GM23338 (cell line): ENCODE measurements at regions not wholly inside any gene's neighbourhood (a gene's known extent, or its start where the extent isn't known, plus 50 kb on each side); places are given as distances from the start of the nearest gene placed in this dataset.
A peak's percentile ranks its signal among the peaks of the same experiment; 100 is the strongest.

Source experiments
- ATAC-seq: fragments of 200-7000 bp; cut with Tn5 transposase; 3 replicates; pipeline ENCODE4 v1.9.1; 2020
- DNase-seq: peaks from one replicate; pipeline ENCODE4 v3.0.0-alpha.2; 2015; ENCODE audit warnings: low spot score
- H2AFZ ChIP-seq: fragments of 200-600 bp; sonication (generic); 2 replicates; pipeline ENCODE4 v1.8.0; 2016; ENCODE audit warnings: antibody characterized with exemption, mild to moderate bottlenecking, moderate library complexity
- H3F3A ChIP-seq: fragments of 200-600 bp; sonication (generic); replicated peaks from 2 replicates; pipeline ENCODE4 v1.8.0; 2017; ENCODE audit warnings: antibody characterized with exemption, mixed run types, low read depth
- H3K27ac ChIP-seq: fragments of 200-600 bp; sonication (generic); 2 replicates; pipeline ENCODE4 v1.6.1; 2016; ENCODE audit warnings: low read depth
- H3K27me3 ChIP-seq: fragments of 200-600 bp; sonication (generic); 2 replicates; pipeline ENCODE4 v1.8.0; 2016; ENCODE audit warnings: mild to moderate bottlenecking, mixed run types, moderate library complexity; ENCODE audit not compliant: insufficient read depth
- H3K36me3 ChIP-seq: fragments of 200-600 bp; sonication (generic); 2 replicates; pipeline ENCODE4 v1.8.0; 2016; ENCODE audit warnings: mild to moderate bottlenecking; ENCODE audit not compliant: insufficient read depth
- H3K4me1 ChIP-seq: fragments of 200-600 bp; sonication (generic); 2 replicates; pipeline ENCODE4 v1.8.0; 2016; ENCODE audit warnings: mild to moderate bottlenecking, moderate library complexity; ENCODE audit not compliant: insufficient read depth
- H3K4me2 ChIP-seq: fragments of 200-600 bp; sonication (generic); 2 replicates; pipeline ENCODE4 v1.7.1; 2017; ENCODE audit warnings: mixed run types
- H3K4me3 ChIP-seq: fragments of 200-600 bp; sonication (generic); 2 replicates; pipeline ENCODE4 v1.6.1; 2016; ENCODE audit warnings: mixed run types
- H3K79me2 ChIP-seq: fragments of 200-600 bp; sonication (generic); replicated peaks from 2 replicates; pipeline ENCODE4 v1.8.0; 2017; ENCODE audit warnings: mild to moderate bottlenecking; ENCODE audit not compliant: insufficient read depth
- H3K9me2 ChIP-seq: fragments of 200-600 bp; sonication (generic); 2 replicates; pipeline ENCODE4 v1.8.0; 2017; ENCODE audit not compliant: insufficient read depth
- H4K20me1 ChIP-seq: fragments of 200-600 bp; sonication (generic); replicated peaks from 2 replicates; pipeline ENCODE4 v1.8.0; 2017; ENCODE audit warnings: mild to moderate bottlenecking; ENCODE audit not compliant: insufficient read depth
- H3K27ac Mint-ChIP-seq: 2 replicates; pipeline ENCODE4 v1.8.0; 2020; ENCODE audit warnings: inconsistent platforms, mild to moderate bottlenecking, moderate library complexity, mixed read lengths
- H3K27me3 Mint-ChIP-seq: 3 replicates; pipeline ENCODE4 v1.8.0; 2022; ENCODE audit warnings: low read depth, mild to moderate bottlenecking, moderate library complexity, mixed read lengths, inconsistent platforms; ENCODE audit not compliant: insufficient read depth, poor library complexity
- H3K36me3 Mint-ChIP-seq: 3 replicates; pipeline ENCODE4 v1.8.0; 2021; ENCODE audit warnings: low read depth, mild to moderate bottlenecking, inconsistent platforms, moderate library complexity, mixed read lengths
- H3K4me1 Mint-ChIP-seq: 3 replicates; pipeline ENCODE4 v1.8.0; 2020; ENCODE audit warnings: mild to moderate bottlenecking, inconsistent platforms, mixed read lengths
- H3K4me3 Mint-ChIP-seq: 3 replicates; pipeline ENCODE4 v1.8.0; 2021; ENCODE audit warnings: moderate library complexity, mild to moderate bottlenecking, inconsistent platforms, mixed read lengths
- H3K9me3 Mint-ChIP-seq: 3 replicates; pipeline ENCODE4 v1.8.0; 2020; ENCODE audit warnings: moderate library complexity, mild to moderate bottlenecking, inconsistent platforms, mixed read lengths
- CTCF ChIP-seq, 2 experiments: fragments of 200-600 bp in 1 of 2; sonication (generic) in 1 of 2; conservative IDR thresholded peaks; 2 replicates each; pipeline versions ENCODE4 v1.5.1 to v1.6.1; 2016 to 2017; ENCODE audit warnings: antibody characterized with exemption in 2 of 2, low read depth in 2 of 2, mild to moderate bottlenecking in 2 of 2, moderate library complexity in 1 of 2
- ETS1 ChIP-seq: IDR thresholded peaks from 2 replicates; pipeline ENCODE4 v1.6.1; 2016; ENCODE audit warnings: antibody characterized with exemption
- EZH2 ChIP-seq: fragments of 200-600 bp; sonication (generic); IDR thresholded peaks from one replicate; pipeline ENCODE4 v1.8.0; 2017; ENCODE audit warnings: antibody characterized with exemption, mild to moderate bottlenecking, low read depth; ENCODE audit not compliant: unreplicated experiment
- JUNB ChIP-seq: IDR thresholded peaks from one replicate; pipeline ENCODE4 v1.6.1; 2016; ENCODE audit warnings: antibody characterized with exemption; ENCODE audit not compliant: unreplicated experiment
- ZNF114 ChIP-seq: fragments of 250-450 bp; sonication (Bioruptor Pico); IDR thresholded peaks from 2 replicates; pipeline ENCODE4 v1.5.0; 2020; ENCODE audit warnings: mild to moderate bottlenecking, moderate library complexity
- ZNF331 ChIP-seq: fragments of 250-450 bp; sonication (Bioruptor Pico); IDR thresholded peaks from 2 replicates; pipeline ENCODE4 v1.5.0; 2020; ENCODE audit warnings: low read depth, mild to moderate bottlenecking, moderate library complexity
- TF ChIP-seq, protein P1 (sequence below): fragments of 250-450 bp; sonication (Bioruptor Pico); IDR thresholded peaks from 2 replicates; pipeline ENCODE4 v1.5.0; 2020; ENCODE audit warnings: mild to moderate bottlenecking, moderate library complexity

DNA sequence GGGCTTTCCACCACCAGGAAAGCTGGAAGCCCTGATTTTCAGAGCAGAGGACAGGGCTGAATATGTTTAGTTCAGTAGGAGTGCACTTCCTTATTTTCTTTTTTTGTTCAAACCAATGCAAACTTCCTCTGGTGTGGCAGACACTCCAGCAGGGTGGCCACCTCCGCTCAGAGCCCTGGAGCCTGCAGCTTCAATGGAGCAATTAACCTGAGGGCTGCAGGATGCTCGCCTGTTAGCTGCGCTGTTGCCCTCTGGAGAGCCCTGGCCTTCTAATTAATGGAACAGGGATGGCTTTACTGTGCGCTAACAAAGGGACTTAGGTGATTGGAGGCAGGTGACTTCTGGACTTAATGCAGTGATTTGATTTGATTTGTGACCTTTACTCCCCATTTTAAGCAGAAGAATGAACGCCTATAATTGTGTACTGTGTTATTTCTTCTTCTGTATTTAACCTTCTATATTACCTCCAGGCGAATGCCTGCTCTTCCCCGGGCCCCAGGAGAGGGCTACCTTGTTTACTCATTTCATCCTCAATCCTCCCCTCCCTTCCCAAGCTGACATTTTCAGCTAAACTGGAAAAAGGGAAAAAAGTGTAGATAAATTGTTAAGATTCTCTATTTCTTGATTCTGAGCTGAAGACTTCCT is 123.0 kb upstream of the CTBP2 start:
- DNase-seq: peak; percentile 28
- no peak overlapping the region for H3K4me2 ChIP-seq
- ATAC-seq: peak; percentile 85

DNA sequence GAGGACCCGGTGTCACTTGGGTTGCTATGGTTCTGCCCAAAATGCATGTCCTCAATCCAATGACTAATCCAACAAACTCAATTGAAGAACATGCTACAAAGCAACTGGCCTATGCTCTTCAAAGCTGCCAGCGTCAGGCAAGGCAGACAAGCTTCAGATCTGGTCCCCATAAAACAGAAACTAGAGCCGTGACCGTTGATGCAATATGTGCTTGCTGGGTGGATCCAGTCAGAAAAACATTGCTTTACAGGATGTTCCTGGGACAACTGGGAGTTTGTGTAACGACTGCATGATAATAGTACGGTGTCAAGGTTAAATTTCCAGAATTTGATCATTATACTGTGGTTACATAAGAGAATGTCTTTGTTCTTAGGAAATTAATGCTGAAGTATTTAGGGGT is 120.7 kb upstream of the CTBP2 start:
- peaks cover 6% of the 10 kb centered on the region; the same call in 1 of the 2 replicates for H3K9me2 ChIP-seq
- no peaks in the 10 kb centered on the region for H3K36me3 ChIP-seq
- Mint-ChIP-seq H3K36me3 (peaks cover 4% of the 10 kb centered on the region; the same call in 2 of the 3 replicates), H3K4me1 (no peaks in the 10 kb centered on the region), H3K9me3 (peaks cover 9% of the 10 kb centered on the region; the same call in 2 of the 3 replicates), H3K4me3 (no peak overlapping the region), H3K27me3 (peaks cover 7% of the 10 kb centered on the region), H3K27ac (no peak overlapping the region)
- H3K4me3 ChIP-seq: no peak overlapping the region
- H3K27ac ChIP-seq: no peak overlapping the region
- ATAC-seq (no peak), DNase-seq (no peak)
- no peak overlapping the region for H3K4me2 ChIP-seq
- no peak overlapping the region for H2AFZ ChIP-seq
- no peaks in the 10 kb centered on the region for H3K4me1 ChIP-seq
- H4K20me1 ChIP-seq: no peaks in the 10 kb centered on the region
- no peaks in the 10 kb centered on the region for H3K79me2 ChIP-seq
- H3F3A ChIP-seq: no peaks in the 10 kb centered on the region
- no peaks in the 10 kb centered on the region for H3K27me3 ChIP-seq
- TF ChIP-seq EZH2 (no peak), ETS1 (no peak), ZNF331 (CRISPR knock-in tag) (no peak), JUNB (no peak)
- TF ChIP-seq, protein P1, sequence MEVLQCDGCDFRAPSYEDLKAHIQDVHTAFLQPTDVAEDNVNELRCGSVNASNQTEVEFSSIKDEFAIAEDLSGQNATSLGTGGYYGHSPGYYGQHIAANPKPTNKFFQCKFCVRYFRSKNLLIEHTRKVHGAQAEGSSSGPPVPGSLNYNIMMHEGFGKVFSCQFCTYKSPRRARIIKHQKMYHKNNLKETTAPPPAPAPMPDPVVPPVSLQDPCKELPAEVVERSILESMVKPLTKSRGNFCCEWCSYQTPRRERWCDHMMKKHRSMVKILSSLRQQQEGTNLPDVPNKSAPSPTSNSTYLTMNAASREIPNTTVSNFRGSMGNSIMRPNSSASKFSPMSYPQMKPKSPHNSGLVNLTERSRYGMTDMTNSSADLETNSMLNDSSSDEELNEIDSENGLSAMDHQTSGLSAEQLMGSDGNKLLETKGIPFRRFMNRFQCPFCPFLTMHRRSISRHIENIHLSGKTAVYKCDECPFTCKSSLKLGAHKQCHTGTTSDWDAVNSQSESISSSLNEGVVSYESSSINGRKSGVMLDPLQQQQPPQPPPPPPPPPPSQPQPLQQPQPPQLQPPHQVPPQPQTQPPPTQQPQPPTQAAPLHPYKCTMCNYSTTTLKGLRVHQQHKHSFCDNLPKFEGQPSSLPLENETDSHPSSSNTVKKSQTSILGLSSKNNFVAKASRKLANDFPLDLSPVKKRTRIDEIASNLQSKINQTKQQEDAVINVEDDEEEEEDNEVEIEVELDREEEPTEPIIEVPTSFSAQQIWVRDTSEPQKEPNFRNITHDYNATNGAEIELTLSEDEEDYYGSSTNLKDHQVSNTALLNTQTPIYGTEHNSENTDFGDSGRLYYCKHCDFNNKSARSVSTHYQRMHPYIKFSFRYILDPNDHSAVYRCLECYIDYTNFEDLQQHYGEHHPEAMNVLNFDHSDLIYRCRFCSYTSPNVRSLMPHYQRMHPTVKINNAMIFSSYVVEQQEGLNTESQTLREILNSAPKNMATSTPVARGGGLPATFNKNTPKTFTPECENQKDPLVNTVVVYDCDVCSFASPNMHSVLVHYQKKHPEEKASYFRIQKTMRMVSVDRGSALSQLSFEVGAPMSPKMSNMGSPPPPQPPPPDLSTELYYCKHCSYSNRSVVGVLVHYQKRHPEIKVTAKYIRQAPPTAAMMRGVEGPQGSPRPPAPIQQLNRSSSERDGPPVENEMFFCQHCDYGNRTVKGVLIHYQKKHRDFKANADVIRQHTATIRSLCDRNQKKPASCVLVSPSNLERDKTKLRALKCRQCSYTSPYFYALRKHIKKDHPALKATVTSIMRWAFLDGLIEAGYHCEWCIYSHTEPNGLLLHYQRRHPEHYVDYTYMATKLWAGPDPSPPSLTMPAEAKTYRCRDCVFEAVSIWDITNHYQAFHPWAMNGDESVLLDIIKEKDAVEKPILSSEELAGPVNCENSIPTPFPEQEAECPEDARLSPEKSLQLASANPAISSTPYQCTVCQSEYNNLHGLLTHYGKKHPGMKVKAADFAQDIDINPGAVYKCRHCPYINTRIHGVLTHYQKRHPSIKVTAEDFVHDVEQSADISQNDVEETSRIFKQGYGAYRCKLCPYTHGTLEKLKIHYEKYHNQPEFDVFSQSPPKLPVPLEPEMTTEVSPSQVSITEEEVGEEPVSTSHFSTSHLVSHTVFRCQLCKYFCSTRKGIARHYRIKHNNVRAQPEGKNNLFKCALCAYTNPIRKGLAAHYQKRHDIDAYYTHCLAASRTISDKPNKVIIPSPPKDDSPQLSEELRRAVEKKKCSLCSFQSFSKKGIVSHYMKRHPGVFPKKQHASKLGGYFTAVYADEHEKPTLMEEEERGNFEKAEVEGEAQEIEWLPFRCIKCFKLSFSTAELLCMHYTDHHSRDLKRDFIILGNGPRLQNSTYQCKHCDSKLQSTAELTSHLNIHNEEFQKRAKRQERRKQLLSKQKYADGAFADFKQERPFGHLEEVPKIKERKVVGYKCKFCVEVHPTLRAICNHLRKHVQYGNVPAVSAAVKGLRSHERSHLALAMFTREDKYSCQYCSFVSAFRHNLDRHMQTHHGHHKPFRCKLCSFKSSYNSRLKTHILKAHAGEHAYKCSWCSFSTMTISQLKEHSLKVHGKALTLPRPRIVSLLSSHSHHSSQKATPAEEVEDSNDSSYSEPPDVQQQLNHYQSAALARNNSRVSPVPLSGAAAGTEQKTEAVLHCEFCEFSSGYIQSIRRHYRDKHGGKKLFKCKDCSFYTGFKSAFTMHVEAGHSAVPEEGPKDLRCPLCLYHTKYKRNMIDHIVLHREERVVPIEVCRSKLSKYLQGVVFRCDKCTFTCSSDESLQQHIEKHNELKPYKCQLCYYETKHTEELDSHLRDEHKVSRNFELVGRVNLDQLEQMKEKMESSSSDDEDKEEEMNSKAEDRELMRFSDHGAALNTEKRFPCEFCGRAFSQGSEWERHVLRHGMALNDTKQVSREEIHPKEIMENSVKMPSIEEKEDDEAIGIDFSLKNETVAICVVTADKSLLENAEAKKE (CRISPR knock-in tag): no peak

More for the DNA sequence above, 123.0 kb upstream of the CTBP2 start:
- no peak overlapping the region for H2AFZ ChIP-seq
- H3K27me3 ChIP-seq: no peaks in the 10 kb centered on the region
- H3F3A ChIP-seq: no peaks in the 10 kb centered on the region
- H3K4me3 ChIP-seq: no peak overlapping the region
- TF ChIP-seq ZNF114 (no peak), CTCF (conservative IDR thresholded peaks at IDR 0.05; ENCODE audit: low read depth in 2 of 2) (peak in 1 of 2 experiments; percentile 47; a peak in 2 of 4 replicates)
- no peaks in the 10 kb centered on the region for H3K79me2 ChIP-seq
- H3K4me1 Mint-ChIP-seq: no peaks in the 10 kb centered on the region
- no peaks in the 10 kb centered on the region for H3K36me3 ChIP-seq
- no peak overlapping the region for H3K27ac Mint-ChIP-seq
- H3K27me3 Mint-ChIP-seq: peaks cover 7% of the 10 kb centered on the region
- no peak overlapping the region for H3K27ac ChIP-seq
- peaks cover 3% of the 10 kb centered on the region; the same call in 1 of the 3 replicates for H3K36me3 Mint-ChIP-seq
- peaks cover 6% of the 10 kb centered on the region; the same call in 1 of the 2 replicates for H3K9me2 ChIP-seq
- no peaks in the 10 kb centered on the region for H3K4me1 ChIP-seq
- no peaks in the 10 kb centered on the region for H4K20me1 ChIP-seq
- H3K9me3 Mint-ChIP-seq: peaks cover 7% of the 10 kb centered on the region; the same call in 1 of the 3 replicates
- H3K4me3 Mint-ChIP-seq: no peak overlapping the region
